Thoracic aorta (tissue), 2 donors: ENCODE measurements at regions not wholly inside any gene's neighbourhood (a gene's known extent, or its start where the extent isn't known, plus 50 kb on each side); places are given as distances from the start of the nearest gene placed in this dataset.

ENCODE experiments used
- ATAC-seq: fragments of 150-250 bp; one replicate; pipeline ENCODE4 v1.8.0; 2017; ENCODE audit warnings: low read depth; ENCODE audit not compliant: insufficient number of reproducible peaks, low FRiP score
- DNase-seq: peaks from one replicate; pipeline ENCODE4 v3.0.0-alpha.2; 2020; ENCODE audit warnings: low spot score
- H3K27ac ChIP-seq, 2 donors: fragments of 200-600 bp; sonication (generic); 1 replicate in 1 of 2; 2 replicates in 1 of 2; pipeline ENCODE4 v1.5.1; 2016; ENCODE audit warnings: mild to moderate bottlenecking in 2 of 2, moderate library complexity in 2 of 2
- H3K27me3 ChIP-seq: fragments of 200-600 bp; sonication (generic); replicated peaks from 2 replicates; pipeline ENCODE4 v1.6.0; 2016; ENCODE audit warnings: mild to moderate bottlenecking; ENCODE audit not compliant: insufficient read depth
- H3K36me3 ChIP-seq: fragments of 200-600 bp; sonication (generic); one replicate; pipeline ENCODE4 v1.5.1; 2016
- H3K4me1 ChIP-seq, 2 donors: fragments of 200-600 bp; sonication (generic); 1 replicate in 1 of 2; 2 replicates in 1 of 2; pipeline versions ENCODE4 v1.5.1 to v1.6.0; 2016; ENCODE audit warnings: low read depth in 2 of 2, mild to moderate bottlenecking in 1 of 2; ENCODE audit not compliant: control insufficient read depth in 1 of 2
- H3K4me3 ChIP-seq: fragments of 200-600 bp; sonication (generic); 2 replicates; pipeline ENCODE4 v1.5.1; 2016; ENCODE audit warnings: mild to moderate bottlenecking
- H3K9me3 ChIP-seq: fragments of 200-600 bp; sonication (generic); 2 replicates; pipeline ENCODE4 v1.5.1; 2016
- CTCF ChIP-seq: fragments of 200-600 bp; sonication (generic); IDR thresholded peaks from one replicate; pipeline ENCODE4 v1.5.1; 2019; ENCODE audit warnings: antibody characterized with exemption

GRCh38 chr3:176920766-176921160 lies 276.5 kb downstream of the TBL1XR1 start:
- no peaks in the 10 kb centered on the region for H3K27me3 ChIP-seq
- H3K9me3 ChIP-seq, result no peaks in the 10 kb centered on the region
- no peak overlapping the region for H3K27ac ChIP-seq
- H3K4me3 ChIP-seq, result no peak overlapping the region
- no peak for TF ChIP-seq CTCF
- DNase-seq, result no peak
- H3K36me3 ChIP-seq, result no peaks in the 10 kb centered on the region
- H3K4me1 ChIP-seq, result no peaks in the 10 kb centered on the region
- no peak for ATAC-seq

- H3K4me1 ChIP-seq, result peaks cover 0 to 3% of the 10 kb centered on the region in 2 donors
- no peak for DNase-seq
Observed at GRCh38 chr3:176919836-176920765, 277.2 kb downstream of the TBL1XR1 start.

GRCh38 chr3:176916777-176917176 lies 280.5 kb downstream of the TBL1XR1 start:
- no peak for DNase-seq
- Histone ChIP-seq H3K9me3 (no peaks in the 10 kb centered on the region), H3K27ac (no peak overlapping the region), H3K27me3 (no peaks in the 10 kb centered on the region), H3K4me3 (no peak overlapping the region), H3K4me1 (peaks cover 0 to 11% of the 10 kb centered on the region in 2 donors), H3K36me3 (no peaks in the 10 kb centered on the region)
- no peak for ATAC-seq
- no peak for TF ChIP-seq CTCF

More at GRCh38 chr3:176919836-176920765, 277.2 kb downstream of the TBL1XR1 start:
- no peak for TF ChIP-seq CTCF
- Histone ChIP-seq H3K9me3 (no peaks in the 10 kb centered on the region), H3K27me3 (no peaks in the 10 kb centered on the region), H3K4me3 (no peak overlapping the region), H3K36me3 (no peaks in the 10 kb centered on the region), H3K27ac (no peak overlapping the region)
- ATAC-seq, result no peak

- Histone ChIP-seq H3K36me3 (no peaks in the 10 kb centered on the region), H3K4me1 (peaks cover 0 to 11% of the 10 kb centered on the region in 2 donors), H3K27ac (peak overlapping the region in 1 of 2 donors; percentile 43), H3K27me3 (no peaks in the 10 kb centered on the region), H3K4me3 (no peak overlapping the region), H3K9me3 (no peaks in the 10 kb centered on the region)
- no peak for TF ChIP-seq CTCF
- DNase-seq, result no peak
- peak; percentile 34 for ATAC-seq
Observed at GRCh38 chr3:176914764-176915163, 282.5 kb downstream of the TBL1XR1 start.

- ATAC-seq, result no peak
- DNase-seq, result no peak
- no peak for TF ChIP-seq CTCF
Observed at GRCh38 chr3:176911579-176911978, 285.7 kb downstream of the TBL1XR1 start.

More at GRCh38 chr3:176911579-176911978, 285.7 kb downstream of the TBL1XR1 start:
- no peaks in the 10 kb centered on the region for H3K9me3 ChIP-seq
- H3K4me1 ChIP-seq, result peaks cover 0 to 16% of the 10 kb centered on the region in 2 donors
- no peak overlapping the region for H3K27ac ChIP-seq
- H3K27me3 ChIP-seq, result no peaks in the 10 kb centered on the region
- no peaks in the 10 kb centered on the region for H3K36me3 ChIP-seq
- H3K4me3 ChIP-seq, result no peak overlapping the region
